NCI-H82 (cell line): ENCODE measurements at regions not wholly inside any gene's neighbourhood (a gene's known extent, or its start where the extent isn't known, plus 50 kb on each side); places are given as distances from the start of the nearest gene placed in this dataset.

ENCODE experiments used
- DNase-seq: peaks from one replicate; lab custom pipeline; 2025; lab: John Stamatoyannopoulos, UW

GRCh38 chr2:66691031-66691965, 256.4 kb downstream of the MEIS1 start:
- DNase-seq = no peak

- no peak for DNase-seq
These were observed 257.7 kb downstream of the MEIS1 start for GRCh38 chr2:66692521-66693054.

DNA sequence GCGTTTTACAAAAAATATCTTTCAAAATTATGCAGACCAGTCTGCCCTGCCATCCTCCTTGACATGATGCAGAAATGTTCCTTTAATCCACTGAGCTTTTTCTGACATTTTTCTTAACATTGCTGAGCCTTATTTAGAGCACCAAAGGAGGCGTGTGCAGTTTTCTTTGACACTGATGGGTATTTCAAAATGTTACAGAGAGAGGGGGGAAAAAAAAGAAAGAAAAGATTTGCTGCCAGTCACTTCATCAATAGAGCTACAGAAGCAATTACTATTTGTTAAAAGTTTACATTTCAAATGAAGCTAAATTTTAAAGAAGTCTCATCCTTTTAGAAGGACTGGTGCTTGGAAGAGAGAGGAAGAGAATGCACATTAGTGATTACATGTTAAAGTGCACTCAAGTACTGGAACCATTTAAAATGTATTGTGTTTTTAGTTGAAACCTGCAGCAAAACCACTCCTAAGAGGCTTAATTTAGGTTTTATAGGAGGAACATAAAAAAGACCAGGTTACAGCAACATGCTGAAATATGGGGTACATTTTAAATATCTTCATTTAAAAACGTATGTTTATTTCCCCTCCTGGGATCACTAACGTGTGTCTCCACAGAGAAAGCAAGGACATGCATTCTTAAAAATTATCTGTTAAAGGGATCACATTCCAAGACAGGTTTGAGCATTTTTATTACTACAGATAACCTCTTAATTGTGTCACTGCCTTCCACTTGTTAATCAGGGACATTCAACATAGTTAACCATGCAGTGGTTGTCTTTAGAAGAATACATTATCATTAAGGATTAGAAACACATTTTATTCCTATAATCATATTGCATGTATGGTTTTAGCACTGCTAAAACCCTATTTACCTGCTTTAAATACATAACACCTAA, 258.4 kb downstream of the MEIS1 start:
- DNase-seq = no peak

DNA sequence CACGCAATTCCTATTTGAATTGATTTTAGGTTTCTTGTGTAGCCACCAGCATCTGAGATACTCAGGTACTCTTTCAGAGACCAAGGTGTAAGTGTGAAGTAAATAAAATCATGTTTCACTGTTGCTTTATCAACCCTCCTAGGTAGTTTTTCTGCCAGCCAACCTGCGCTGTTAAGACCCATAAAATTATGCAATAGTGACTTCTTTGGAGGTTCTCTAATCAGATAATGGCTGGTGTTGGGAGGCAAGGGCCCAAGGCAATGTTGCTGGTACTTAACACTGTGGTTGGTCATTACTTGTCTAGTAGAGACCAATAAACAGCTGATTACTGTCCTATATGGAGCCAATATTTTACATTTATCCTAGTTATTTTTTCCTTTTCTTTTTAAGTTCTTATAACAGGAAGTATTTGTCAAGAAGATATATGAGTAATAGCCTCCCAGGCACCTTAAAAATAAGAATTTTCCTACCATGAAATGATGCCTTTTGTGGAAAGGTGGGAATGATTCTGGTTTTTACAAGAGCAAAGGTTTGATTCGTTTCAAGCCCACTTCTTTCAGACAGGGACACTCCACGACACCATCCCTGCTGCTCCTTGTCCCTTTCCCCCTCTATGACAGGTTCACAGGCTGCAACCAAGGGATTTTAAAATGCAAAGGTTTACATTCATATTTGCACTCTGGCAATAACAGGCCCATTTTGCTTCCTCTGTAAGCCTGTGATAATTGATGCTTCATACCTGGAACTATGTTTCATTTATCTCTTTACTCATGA, 259.3 kb downstream of the MEIS1 start:
- DNase-seq = peak; percentile 12

DNA sequence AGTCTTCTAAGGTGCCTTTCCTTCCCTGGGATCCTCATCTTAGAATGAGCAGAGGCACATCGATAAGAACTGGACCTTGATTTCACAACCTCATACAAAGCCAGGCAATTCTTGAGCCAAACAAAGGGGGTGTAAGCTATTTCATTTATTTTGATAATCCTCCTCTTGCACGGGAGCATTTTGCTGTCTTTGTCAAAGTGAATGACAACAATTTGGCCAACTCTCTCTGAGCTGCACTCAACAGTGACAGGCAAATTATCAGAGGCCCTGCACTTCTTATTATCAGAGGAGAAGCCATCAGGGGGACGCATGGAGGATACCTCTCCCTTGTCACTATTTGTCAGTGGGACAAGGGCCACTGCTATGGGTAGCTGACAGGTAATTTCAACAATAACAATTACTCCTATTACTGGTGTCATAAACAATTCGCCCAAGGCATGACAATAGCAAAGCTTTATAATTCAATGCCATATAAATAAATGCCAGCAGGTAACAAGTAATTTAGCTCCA, 260.4 kb downstream of the MEIS1 start:
- DNase-seq = no peak

DNA sequence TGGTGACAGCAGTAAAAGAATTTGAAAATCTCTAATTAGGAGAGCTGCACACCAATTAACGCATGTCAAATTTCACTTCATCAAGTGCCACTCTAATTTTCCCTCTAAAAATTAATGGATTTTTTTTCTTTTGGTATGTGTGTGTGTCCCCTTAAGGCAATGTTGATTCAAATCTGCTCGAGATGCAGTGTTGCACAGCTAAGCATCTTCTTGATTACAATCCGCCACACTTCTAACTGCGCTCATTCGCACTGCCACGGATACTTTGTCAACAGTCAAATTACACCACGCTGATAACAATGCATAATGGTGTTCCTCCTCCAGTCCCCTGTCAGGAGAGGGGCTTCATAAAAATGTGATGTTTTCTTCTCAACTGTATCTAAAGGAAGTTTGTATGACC, 261.4 kb downstream of the MEIS1 start:
- peak; percentile 35 for DNase-seq

- no peak for DNase-seq
These were observed 262.0 kb downstream of the MEIS1 start for GRCh38 chr2:66696886-66697285.

GRCh38 chr2:66697366-66697765, 262.4 kb downstream of the MEIS1 start:
- DNase-seq = no peak

GRCh38 chr2:66698091-66698490, 263.2 kb downstream of the MEIS1 start:
- peak; percentile 10 for DNase-seq

- DNase-seq = no peak
These were observed 263.8 kb downstream of the MEIS1 start for GRCh38 chr2:66698576-66699239.

DNA sequence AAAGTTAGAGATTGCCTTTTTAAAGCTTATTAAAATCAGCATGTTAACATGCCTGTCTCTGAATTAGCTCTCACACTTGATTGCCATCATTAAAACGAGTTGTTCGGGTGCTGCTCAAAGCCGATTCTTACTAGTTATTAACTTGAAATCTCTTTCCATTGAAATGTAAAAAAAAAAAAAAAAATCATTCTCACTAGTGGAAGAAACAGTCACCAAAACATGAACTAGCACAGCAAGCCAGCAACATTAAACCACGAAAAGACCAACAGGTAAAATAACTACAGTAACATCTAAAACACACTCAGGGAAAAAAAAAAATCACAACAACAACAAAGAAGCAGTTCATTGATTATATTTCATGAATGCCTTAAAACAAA, 264.5 kb downstream of the MEIS1 start:
- DNase-seq = no peak

DNA sequence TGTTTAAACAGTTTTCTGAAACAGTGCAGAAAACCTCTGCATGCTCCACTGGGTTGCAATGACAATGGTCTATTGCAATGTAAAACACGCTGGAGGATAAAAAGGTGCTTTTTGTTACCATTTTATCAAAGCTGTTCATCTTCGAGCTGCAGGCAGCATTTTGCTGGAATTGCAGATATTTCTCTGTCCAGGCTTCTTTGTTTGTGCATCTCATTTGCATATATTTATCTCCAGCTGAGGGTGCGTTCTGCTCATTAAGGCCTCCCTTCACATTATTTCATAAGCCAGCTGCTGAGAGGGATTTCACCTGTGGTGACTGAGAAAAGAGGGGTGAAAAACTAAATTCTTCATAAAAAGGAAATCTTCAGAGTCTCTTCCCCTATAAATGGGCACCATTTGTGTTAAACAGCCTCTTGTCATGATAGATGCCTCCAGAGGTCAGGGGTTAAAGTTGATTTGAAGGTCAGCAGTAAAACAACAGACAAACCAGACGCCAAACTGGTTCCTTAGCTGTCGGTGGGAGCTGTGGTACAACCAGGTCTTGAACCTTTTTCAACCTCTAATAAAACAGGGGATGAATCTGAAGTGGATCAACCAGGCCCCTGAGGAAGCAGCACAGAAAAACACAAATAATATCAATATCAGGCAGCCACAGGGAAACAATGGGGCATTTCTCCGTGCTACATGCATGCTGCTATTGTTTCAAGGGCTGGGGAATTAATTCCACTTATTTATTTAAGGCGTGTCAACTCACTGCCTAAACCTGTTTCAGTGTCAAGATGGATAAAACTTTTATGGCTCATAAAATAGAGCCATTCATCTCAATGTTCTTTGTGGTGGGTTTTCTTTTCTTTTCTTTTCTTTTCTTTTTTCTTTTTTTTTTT, 265.1 kb downstream of the MEIS1 start:
- DNase-seq = no peak

GRCh38 chr2:66700677-66701066, 265.7 kb downstream of the MEIS1 start:
- no peak for DNase-seq

DNA sequence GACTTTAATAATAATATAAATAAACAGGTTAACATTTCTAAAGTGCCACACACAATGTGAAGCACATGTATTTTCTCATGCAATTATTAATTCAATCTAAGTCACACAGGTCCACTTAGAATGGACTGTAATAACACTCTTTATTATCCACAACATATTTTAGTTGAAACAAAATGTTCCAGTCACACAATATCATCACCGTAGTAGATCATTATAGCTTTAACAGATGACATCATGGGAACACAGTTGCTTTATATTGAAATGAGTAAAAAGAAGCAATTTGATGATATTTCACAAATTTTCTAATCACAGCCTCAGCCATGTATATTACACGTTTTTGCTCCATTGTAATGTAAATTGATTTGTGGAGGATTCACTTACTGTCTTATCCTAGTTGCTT, 266.3 kb downstream of the MEIS1 start:
- no peak for DNase-seq

DNA sequence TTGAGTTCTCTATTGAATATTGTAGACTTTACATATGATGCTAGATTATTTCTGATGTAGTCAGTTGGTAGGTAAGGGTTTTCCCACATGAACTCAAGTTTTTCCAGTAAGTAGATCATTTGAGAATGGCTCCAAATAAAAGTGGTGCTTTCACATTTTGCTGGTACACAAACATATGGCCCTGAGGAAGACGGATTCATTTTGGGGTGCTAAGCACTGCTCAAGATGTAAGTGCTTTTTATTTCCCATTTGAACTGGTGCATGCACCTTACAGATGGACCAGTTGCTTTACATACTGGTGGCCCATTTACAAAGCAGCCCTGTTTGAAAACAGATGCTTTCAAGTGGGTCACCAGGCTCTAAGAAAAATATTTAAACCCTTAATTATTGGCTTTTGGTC, 266.7 kb downstream of the MEIS1 start:
- no peak for DNase-seq

DNA sequence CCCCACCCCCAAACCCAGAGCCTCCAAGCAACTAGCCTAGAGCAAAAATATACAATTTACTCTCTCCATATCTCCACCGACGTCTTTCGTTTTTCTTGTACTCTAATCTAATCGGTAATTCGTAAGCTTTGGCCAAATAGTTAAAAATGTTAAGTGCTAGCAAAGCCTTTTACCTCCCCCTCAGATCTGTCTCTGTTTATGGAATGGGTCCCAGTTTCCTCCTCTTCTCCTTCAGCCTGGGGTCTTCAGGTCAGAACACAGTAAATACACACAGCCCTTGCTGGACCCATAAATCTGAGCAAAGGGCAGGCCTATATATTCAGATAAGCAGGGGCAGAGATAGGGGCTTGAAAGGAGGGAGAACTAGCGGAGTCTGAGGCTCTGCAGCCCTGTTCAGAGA, 267.4 kb downstream of the MEIS1 start:
- no peak for DNase-seq

DNA sequence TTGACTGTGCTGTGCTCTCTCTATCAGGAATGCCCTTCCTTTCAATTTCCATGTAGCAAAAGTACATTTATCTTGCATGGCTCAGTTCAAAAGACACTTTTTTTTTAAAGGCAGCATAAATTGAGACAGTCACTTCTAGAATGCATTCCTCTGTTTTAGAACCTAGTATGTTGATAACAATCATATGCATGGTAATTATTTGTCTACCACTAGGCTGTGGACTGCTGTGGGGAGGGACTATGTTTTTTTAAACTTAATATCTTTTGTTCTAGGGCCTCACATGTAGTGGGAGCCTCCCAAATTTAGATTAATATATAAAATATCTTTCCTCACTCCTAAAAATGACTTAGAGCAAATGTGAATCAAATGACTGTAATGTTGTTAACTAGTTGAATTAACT, 269.9 kb downstream of the MEIS1 start:
- DNase-seq = no peak

DNA sequence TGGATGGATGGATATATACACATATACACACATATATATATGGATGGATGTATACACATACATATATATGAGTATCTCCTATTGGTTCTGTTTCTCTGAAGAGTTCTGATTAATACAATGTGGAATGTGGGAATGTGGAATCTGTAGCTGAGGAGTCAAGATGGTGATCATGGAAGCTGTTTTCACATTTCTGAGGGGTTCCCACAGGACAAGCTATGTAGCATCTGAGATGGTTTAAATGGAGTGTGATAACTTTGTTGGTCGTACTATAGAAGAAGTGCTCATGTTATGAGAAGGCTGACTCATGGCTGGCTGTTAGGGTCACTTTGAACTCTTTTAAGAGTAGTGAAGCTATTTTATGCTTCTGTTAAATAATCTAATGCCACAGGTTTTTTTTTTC, 279.7 kb downstream of the MEIS1 start:
- no peak for DNase-seq

DNA sequence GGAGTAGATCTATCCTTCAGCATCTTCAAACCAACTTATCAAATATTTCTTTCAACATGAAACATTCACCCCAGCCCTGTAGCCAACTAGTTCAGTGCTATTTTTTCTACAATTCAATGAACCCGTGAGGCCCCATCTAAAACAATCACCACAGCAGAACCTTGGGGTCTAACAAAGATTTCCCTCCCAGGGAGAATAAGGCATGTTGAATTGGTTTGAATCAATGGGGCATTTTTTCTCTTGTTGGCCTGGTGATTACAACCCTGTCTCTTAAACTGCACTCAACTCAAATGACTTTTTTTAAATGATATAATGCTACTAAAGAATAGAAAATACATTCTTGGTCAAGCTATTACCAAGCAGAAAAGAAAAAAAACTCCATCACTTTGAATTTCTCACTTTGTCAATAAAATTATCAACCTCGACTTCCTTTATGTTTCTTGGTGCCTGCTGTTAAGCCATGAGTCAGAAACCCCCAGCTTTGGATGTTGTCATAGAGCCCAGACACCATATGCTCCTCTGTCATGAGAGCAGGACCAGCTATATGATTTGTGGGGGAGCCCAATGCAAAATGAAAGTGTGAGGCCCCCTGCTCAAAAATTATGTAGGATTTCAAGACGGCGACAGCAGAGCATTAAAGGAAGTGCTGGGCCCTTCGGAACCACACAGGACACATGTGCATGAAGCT, 282.4 kb downstream of the MEIS1 start:
- peak; percentile 54 for DNase-seq

- no peak for DNase-seq
These were observed 283.0 kb downstream of the MEIS1 start for GRCh38 chr2:66717973-66718372.
